ENCODE measurements at regions not wholly inside any gene's neighbourhood (a gene's known extent, or its start where the extent isn't known, plus 50 kb on each side); places are given as distances from the start of the nearest gene placed in this dataset.

DNA sequence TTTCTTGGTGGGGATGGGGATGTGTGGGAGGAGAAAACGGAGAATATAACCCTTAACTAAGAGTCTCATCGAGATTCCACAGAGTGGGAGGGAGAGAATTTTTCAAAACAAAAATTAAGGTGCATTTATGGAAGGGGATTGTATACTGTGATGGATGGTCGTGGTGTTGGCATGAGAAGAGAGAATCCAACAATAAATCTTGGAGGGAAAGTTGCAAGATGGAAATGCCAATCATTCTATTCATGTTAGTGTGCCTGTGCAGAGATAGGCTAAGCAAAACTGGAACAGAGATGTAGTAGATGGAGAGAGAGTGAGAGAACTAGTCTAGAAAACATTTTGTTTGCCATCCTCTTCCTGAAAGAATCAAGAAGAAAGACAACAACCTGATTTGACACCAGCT is 613.1 kb downstream of the EBF1 start:
- TF ChIP-seq, protein P1, sequence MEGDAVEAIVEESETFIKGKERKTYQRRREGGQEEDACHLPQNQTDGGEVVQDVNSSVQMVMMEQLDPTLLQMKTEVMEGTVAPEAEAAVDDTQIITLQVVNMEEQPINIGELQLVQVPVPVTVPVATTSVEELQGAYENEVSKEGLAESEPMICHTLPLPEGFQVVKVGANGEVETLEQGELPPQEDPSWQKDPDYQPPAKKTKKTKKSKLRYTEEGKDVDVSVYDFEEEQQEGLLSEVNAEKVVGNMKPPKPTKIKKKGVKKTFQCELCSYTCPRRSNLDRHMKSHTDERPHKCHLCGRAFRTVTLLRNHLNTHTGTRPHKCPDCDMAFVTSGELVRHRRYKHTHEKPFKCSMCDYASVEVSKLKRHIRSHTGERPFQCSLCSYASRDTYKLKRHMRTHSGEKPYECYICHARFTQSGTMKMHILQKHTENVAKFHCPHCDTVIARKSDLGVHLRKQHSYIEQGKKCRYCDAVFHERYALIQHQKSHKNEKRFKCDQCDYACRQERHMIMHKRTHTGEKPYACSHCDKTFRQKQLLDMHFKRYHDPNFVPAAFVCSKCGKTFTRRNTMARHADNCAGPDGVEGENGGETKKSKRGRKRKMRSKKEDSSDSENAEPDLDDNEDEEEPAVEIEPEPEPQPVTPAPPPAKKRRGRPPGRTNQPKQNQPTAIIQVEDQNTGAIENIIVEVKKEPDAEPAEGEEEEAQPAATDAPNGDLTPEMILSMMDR (IDR thresholded peaks at IDR 0.05) = no peak
- TF ChIP-seq POLR2A (IDR thresholded peaks at IDR 0.05) = no peak
